Vagina (tissue), 2 donors: ENCODE measurements at regions not wholly inside any gene's neighbourhood (a gene's known extent, or its start where the extent isn't known, plus 50 kb on each side); places are given as distances from the start of the nearest gene placed in this dataset.

Experiments
- POLR2A ChIP-seq, 2 donors: fragments of 450-650 bp; IDR thresholded peaks; one replicate each; pipeline ENCODE4 v1.6.1; 2017; ENCODE audit warnings: antibody characterized with exemption in 2 of 2, mild to moderate bottlenecking in 2 of 2, moderate library complexity in 2 of 2
- POLR2AphosphoS5 ChIP-seq, 2 donors: sonication (generic); formaldehyde crosslinking; IDR thresholded peaks; one replicate each; pipeline ENCODE4 v1.9.0; 2017; ENCODE audit warnings: antibody characterized with exemption in 2 of 2, mild to moderate bottlenecking in 2 of 2, low read depth in 1 of 2; ENCODE audit not compliant: insufficient read depth in 1 of 2
- TF ChIP-seq, protein P1 (sequence below), 3 experiments: fragments of 450-650 bp in 2 of 3; fragments of 200-600 bp in 1 of 3; sonication (generic) in 1 of 3; IDR thresholded peaks; one replicate each; pipeline ENCODE4 v1.5.1; 2017 to 2019; ENCODE audit warnings: antibody characterized with exemption in 3 of 3, mild to moderate bottlenecking in 2 of 3, moderate library complexity in 2 of 3

- no peak for TF ChIP-seq POLR2AphosphoS5 (IDR thresholded peaks at IDR 0.05; ENCODE audit: insufficient read depth in 1 of 2, low read depth in 1 of 2)
- TF ChIP-seq, protein P1, sequence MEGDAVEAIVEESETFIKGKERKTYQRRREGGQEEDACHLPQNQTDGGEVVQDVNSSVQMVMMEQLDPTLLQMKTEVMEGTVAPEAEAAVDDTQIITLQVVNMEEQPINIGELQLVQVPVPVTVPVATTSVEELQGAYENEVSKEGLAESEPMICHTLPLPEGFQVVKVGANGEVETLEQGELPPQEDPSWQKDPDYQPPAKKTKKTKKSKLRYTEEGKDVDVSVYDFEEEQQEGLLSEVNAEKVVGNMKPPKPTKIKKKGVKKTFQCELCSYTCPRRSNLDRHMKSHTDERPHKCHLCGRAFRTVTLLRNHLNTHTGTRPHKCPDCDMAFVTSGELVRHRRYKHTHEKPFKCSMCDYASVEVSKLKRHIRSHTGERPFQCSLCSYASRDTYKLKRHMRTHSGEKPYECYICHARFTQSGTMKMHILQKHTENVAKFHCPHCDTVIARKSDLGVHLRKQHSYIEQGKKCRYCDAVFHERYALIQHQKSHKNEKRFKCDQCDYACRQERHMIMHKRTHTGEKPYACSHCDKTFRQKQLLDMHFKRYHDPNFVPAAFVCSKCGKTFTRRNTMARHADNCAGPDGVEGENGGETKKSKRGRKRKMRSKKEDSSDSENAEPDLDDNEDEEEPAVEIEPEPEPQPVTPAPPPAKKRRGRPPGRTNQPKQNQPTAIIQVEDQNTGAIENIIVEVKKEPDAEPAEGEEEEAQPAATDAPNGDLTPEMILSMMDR (IDR thresholded peaks at IDR 0.05): no peak
- TF ChIP-seq POLR2A (IDR thresholded peaks at IDR 0.05): no peak
Observed at GRCh38 chr4:155017426-155017825, 191.0 kb upstream of the NPY2R start.
